B cell (primary cell): ENCODE measurements at regions not wholly inside any gene's neighbourhood (a gene's known extent, or its start where the extent isn't known, plus 50 kb on each side); places are given as distances from the start of the nearest gene placed in this dataset.

Experiments
- ATAC-seq: fragments of 200-7000 bp; cut with Tn5 transposase; one replicate; pipeline ENCODE4 v1.10.0; 2021; ENCODE audit warnings: low read depth, mild to moderate bottlenecking, moderate number of reproducible peaks, moderate library complexity
- CTCF ChIA-PET: fragments of 350-600 bp; sonication (Branson Sonifier 250); formaldehyde crosslinking; loops from one replicate; lab custom pipeline; 2021; ENCODE audit warnings: antibody characterized with exemption, inconsistent platforms; lab: Charles Lee
- POLR2A ChIA-PET: fragments of 350-600 bp; sonication (Branson Sonifier 250); formaldehyde crosslinking; loops from one replicate; lab custom pipeline; 2021; ENCODE audit warnings: antibody characterized with exemption; lab: Charles Lee
- DNase-seq: peaks from one replicate; pipeline ENCODE4 v3.0.0; 2013
- H2AFZ ChIP-seq: 2 replicates; pipeline ENCODE4 v1.6.1; 2012; ENCODE audit warnings: mild to moderate bottlenecking, low read depth, low read length; ENCODE audit not compliant: insufficient read depth, poor library complexity, severe bottlenecking
- H3K27ac ChIP-seq, 2 donors: 1 replicate in 1 of 2; 2 replicates in 1 of 2; pipeline ENCODE4 v1.5.1; 2012 to 2013; ENCODE audit warnings: low read length in 2 of 2, mild to moderate bottlenecking in 2 of 2, moderate library complexity in 1 of 2
- H3K27me3 ChIP-seq, 4 experiments: fragments of 200-600 bp in 1 of 4; sonication (generic) in 1 of 4; replicated peaks in 1 of 4; 1 replicate in 2 of 4; 2 replicates in 2 of 4; pipeline versions ENCODE4 v1.6.1 to v1.7.0; 2013 to 2016; ENCODE audit warnings: low read length in 3 of 4, mild to moderate bottlenecking in 2 of 4, mixed read lengths in 1 of 4, moderate library complexity in 1 of 4; ENCODE audit not compliant: insufficient read depth in 4 of 4, control insufficient read depth in 3 of 4; ENCODE audit errors: control extremely low read depth in 1 of 4
- H3K36me3 ChIP-seq, 2 experiments: replicated peaks in 1 of 2; 1 replicate in 1 of 2; 2 replicates in 1 of 2; pipeline versions ENCODE4 v1.6.1 to v1.7.1; 2013; ENCODE audit warnings: low read length in 1 of 2; ENCODE audit not compliant: insufficient read depth in 2 of 2, control insufficient read depth in 1 of 2; ENCODE audit errors: control extremely low read depth in 1 of 2, extremely low read depth in 1 of 2
- H3K4me1 ChIP-seq, 2 donors: fragments of 200-600 bp in 1 of 2; sonication (generic) in 1 of 2; 1 replicate in 1 of 2; 2 replicates in 1 of 2; pipeline versions ENCODE4 v1.5.1 to v1.6.1; 2013 to 2017; ENCODE audit warnings: low read length in 2 of 2; ENCODE audit not compliant: control insufficient read depth in 2 of 2, insufficient read depth in 2 of 2
- H3K4me2 ChIP-seq: replicated peaks from 2 replicates; pipeline ENCODE3; 2012; ENCODE audit warnings: mild to moderate bottlenecking, low read depth, low read length; ENCODE audit not compliant: poor library complexity, severe bottlenecking
- H3K4me3 ChIP-seq, 5 experiments: fragments of 200-600 bp in 1 of 5; sonication (generic) in 1 of 5; 1 replicate in 3 of 5; 2 replicates in 2 of 5; pipeline versions ENCODE4 v1.5.1 to v1.7.0; 2011 to 2016; ENCODE audit warnings: low read length in 4 of 5, mild to moderate bottlenecking in 4 of 5, low read depth in 2 of 5, control low read depth in 1 of 5, moderate library complexity in 1 of 5; ENCODE audit not compliant: insufficient read depth in 1 of 5; ENCODE audit errors: control extremely low read depth in 1 of 5, extremely low read depth in 1 of 5
- H3K79me2 ChIP-seq: fragments of 200-600 bp; sonication (generic); one replicate; pipeline ENCODE4 v1.6.0; 2016; ENCODE audit warnings: low read length; ENCODE audit not compliant: control insufficient read depth, insufficient read depth
- H3K9ac ChIP-seq: fragments of 200-600 bp; sonication (generic); 2 replicates; pipeline ENCODE4 v1.6.1; 2017; ENCODE audit warnings: mild to moderate bottlenecking, low read length, moderate library complexity
- H3K9me3 ChIP-seq, 3 donors: one replicate each; pipeline versions ENCODE4 v1.6.1 to v1.7.1; 2013; ENCODE audit warnings: low read length in 2 of 3; ENCODE audit not compliant: control insufficient read depth in 2 of 3, insufficient read depth in 1 of 3; ENCODE audit errors: control extremely low read depth in 1 of 3
- H4K20me1 ChIP-seq: 2 replicates; pipeline ENCODE4 v1.6.0; 2012; ENCODE audit warnings: mild to moderate bottlenecking, low read length; ENCODE audit not compliant: insufficient read depth, control insufficient read depth, poor library complexity, severe bottlenecking
- H3K27ac Mint-ChIP-seq: one replicate; pipeline ENCODE4 v1.8.0; 2021; ENCODE audit warnings: mixed read lengths
- H3K27me3 Mint-ChIP-seq: one replicate; pipeline ENCODE4 v1.8.0; 2021; ENCODE audit warnings: mixed read lengths
- H3K4me1 Mint-ChIP-seq: one replicate; pipeline ENCODE4 v1.8.0; 2021; ENCODE audit warnings: mixed read lengths
- H3K4me3 Mint-ChIP-seq: one replicate; pipeline ENCODE4 v1.8.0; 2021; ENCODE audit warnings: mixed read lengths
- H3K9me3 Mint-ChIP-seq: one replicate; pipeline ENCODE4 v1.8.0; 2022; ENCODE audit warnings: mixed read lengths; ENCODE audit not compliant: insufficient read depth
- EZH2 ChIP-seq: IDR thresholded peaks from 2 replicates; pipeline ENCODE4 v1.6.1; 2012; ENCODE audit warnings: borderline replicate concordance, low read depth, mild to moderate bottlenecking, moderate library complexity, low read length; ENCODE audit not compliant: insufficient read depth, poor library complexity, severe bottlenecking
- WGBS: methylation state at CpG from one replicate; pipeline ENCODE4 v1.1.5; 2013; ENCODE audit warnings: missing lambda C conversion rate; ENCODE audit not compliant: insufficient coverage; 5-methylcytosine and 5-hydroxymethylcytosine counted together
- intact Hi-C: fragments of 100-400 bp; cut with micrococcal nuclease; formaldehyde crosslinking; loops from one replicate; pipeline ENCODE4 v1.10.0; 2022
- TF ChIP-seq, protein P1 (sequence below): fragments of 200-600 bp; IDR thresholded peaks from one replicate; pipeline ENCODE4 v1.8.0; 2022; ENCODE audit warnings: antibody characterized with exemption, mild to moderate bottlenecking

DNA sequence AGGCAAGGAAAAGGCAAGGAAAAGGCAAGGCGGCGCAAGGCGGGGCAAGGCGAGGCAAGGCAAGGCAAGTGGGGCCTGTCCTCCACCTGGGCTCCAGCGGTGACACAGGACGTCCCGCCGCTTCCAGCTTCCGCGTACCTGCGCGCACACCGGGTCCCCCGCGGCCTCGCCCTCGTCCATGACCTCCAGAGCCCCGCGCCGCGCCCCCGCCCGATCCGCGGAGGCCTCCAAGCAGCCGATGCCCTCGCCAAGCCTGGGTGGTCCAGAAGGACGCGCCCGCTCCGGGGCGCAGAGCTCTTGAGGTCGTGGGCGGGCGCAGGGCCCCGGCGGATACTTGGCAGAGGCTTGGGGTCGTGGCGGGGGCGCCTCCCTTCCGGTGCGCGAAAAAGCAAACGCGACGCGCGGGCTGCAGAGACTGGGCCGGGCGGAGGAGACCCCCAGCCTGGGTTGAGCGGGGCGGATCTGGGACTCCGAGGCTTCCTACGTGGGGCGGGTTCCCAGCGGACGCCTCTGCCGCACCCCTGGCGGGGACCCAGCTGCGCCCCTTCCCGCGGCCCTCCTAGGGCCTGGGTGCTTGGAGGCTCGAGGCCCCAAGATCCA, 60.8 kb upstream of the EIF5 start:
- H3K4me3 Mint-ChIP-seq: no peak overlapping the region
- H3K9me3 Mint-ChIP-seq: peaks cover 3% of the 10 kb centered on the region
- POLR2A ChIA-PET: no interaction called here

More for the DNA sequence above, 60.8 kb upstream of the EIF5 start:
- Histone ChIP-seq H3K4me3 (no peak overlapping the region), H3K4me2 (no peak overlapping the region), H3K9me3 (peaks cover 2 to 13% (median 4%) of the 10 kb centered on the region in 3 donors), H3K27me3 (peaks cover 0 to 38% (median 21%) of the 10 kb centered on the region in 4 experiments), H3K9ac (no peak overlapping the region), H2AFZ (no peak overlapping the region), H3K36me3 (no peaks in the 10 kb centered on the region), H3K27ac (no peak overlapping the region), H3K4me1 (no peaks in the 10 kb centered on the region), H3K79me2 (no peaks in the 10 kb centered on the region), H4K20me1 (no peaks in the 10 kb centered on the region)
- no peak for TF ChIP-seq EZH2
- TF ChIP-seq, protein P1, sequence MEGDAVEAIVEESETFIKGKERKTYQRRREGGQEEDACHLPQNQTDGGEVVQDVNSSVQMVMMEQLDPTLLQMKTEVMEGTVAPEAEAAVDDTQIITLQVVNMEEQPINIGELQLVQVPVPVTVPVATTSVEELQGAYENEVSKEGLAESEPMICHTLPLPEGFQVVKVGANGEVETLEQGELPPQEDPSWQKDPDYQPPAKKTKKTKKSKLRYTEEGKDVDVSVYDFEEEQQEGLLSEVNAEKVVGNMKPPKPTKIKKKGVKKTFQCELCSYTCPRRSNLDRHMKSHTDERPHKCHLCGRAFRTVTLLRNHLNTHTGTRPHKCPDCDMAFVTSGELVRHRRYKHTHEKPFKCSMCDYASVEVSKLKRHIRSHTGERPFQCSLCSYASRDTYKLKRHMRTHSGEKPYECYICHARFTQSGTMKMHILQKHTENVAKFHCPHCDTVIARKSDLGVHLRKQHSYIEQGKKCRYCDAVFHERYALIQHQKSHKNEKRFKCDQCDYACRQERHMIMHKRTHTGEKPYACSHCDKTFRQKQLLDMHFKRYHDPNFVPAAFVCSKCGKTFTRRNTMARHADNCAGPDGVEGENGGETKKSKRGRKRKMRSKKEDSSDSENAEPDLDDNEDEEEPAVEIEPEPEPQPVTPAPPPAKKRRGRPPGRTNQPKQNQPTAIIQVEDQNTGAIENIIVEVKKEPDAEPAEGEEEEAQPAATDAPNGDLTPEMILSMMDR: no peak
- Mint-ChIP-seq H3K4me1 (no peaks in the 10 kb centered on the region), H3K27ac (no peak overlapping the region), H3K27me3 (peaks cover 45% of the 10 kb centered on the region)
- DNase-seq (no peak), ATAC-seq (no peak)
- CTCF ChIA-PET: no interaction called here
- intact Hi-C loops: no loop called here
- 13% methylated on average over 63 of the region's 63 CpGs for WGBS
